Neural cell (in vitro differentiated cells): ENCODE measurements at regions not wholly inside any gene's neighbourhood (a gene's known extent, or its start where the extent isn't known, plus 50 kb on each side); places are given as distances from the start of the nearest gene placed in this dataset.

Experiments
- H2AFZ ChIP-seq: fragments of 200-600, 300-800 bp; sonication (generic), shearing (Covaris generic); 2 replicates; pipeline ENCODE4 v1.6.0; 2014; ENCODE audit warnings: low read depth, mild to moderate bottlenecking, antibody characterized with exemption, low read length, moderate library complexity
- H3F3A ChIP-seq: fragments of 200-600 bp; shearing (Covaris generic); 2 replicates; pipeline ENCODE4 v1.6.1; 2016; ENCODE audit warnings: mild to moderate bottlenecking, moderate library complexity, mixed read lengths, antibody characterized with exemption, low read length; ENCODE audit not compliant: insufficient read depth, poor library complexity, severe bottlenecking
- H3K27ac ChIP-seq: fragments of 200-600, 300-800 bp; sonication (generic), shearing (Covaris generic); 2 replicates; pipeline ENCODE4 v1.5.1; 2014; ENCODE audit warnings: mild to moderate bottlenecking, low read length, moderate library complexity
- H3K27me3 ChIP-seq: fragments of 300-800, 200-600 bp; sonication (generic), shearing (Covaris generic); 2 replicates; pipeline ENCODE4 v1.6.0; 2014; ENCODE audit warnings: mild to moderate bottlenecking, low read depth, low read length, moderate library complexity; ENCODE audit not compliant: insufficient read depth
- H3K36me3 ChIP-seq: fragments of 300-800, 200-600 bp; sonication (generic), shearing (Covaris generic); 2 replicates; pipeline ENCODE4 v1.5.1; 2014; ENCODE audit warnings: mild to moderate bottlenecking, antibody characterized with exemption, low read length, moderate library complexity; ENCODE audit not compliant: insufficient read depth
- H3K4me2 ChIP-seq: fragments of 300-800, 200-600 bp; sonication (generic), shearing (Covaris generic); 2 replicates; pipeline ENCODE4 v1.6.0; 2014; ENCODE audit warnings: mild to moderate bottlenecking, low read length
- H3K4me3 ChIP-seq: fragments of 300-800, 200-600 bp; sonication (generic), shearing (Covaris generic); 2 replicates; pipeline ENCODE4 v1.5.1; 2014; ENCODE audit warnings: mild to moderate bottlenecking, low read length, moderate library complexity
- H3K79me2 ChIP-seq: fragments of 200-600 bp; shearing (Covaris generic); replicated peaks from 2 replicates; pipeline ENCODE4 v1.6.0; 2014; ENCODE audit warnings: mild to moderate bottlenecking, low read length, moderate library complexity; ENCODE audit not compliant: insufficient read depth
- H3K9ac ChIP-seq: fragments of 300-800, 200-600 bp; sonication (generic), shearing (Covaris generic); 2 replicates; pipeline ENCODE4 v1.6.1; 2016; ENCODE audit warnings: mild to moderate bottlenecking, low read length, mixed read lengths
- H3K9me2 ChIP-seq: fragments of 200-600 bp; shearing (Covaris generic); 2 replicates; pipeline ENCODE4 v1.6.1; 2016; ENCODE audit warnings: mild to moderate bottlenecking, low read length, mixed read lengths; ENCODE audit not compliant: insufficient read depth
- H3K9me3 ChIP-seq: fragments of 200-600, 300-800 bp; sonication (generic), shearing (Covaris generic); 2 replicates; pipeline ENCODE4 v1.6.1; 2016; ENCODE audit warnings: mild to moderate bottlenecking, mixed run types, low read length, moderate library complexity, mixed read lengths
- H4K20me1 ChIP-seq: fragments of 200-600 bp; shearing (Covaris generic); 2 replicates; pipeline ENCODE4 v1.6.1; 2016; ENCODE audit warnings: mild to moderate bottlenecking, mixed run types; ENCODE audit not compliant: insufficient read depth
- EP300 ChIP-seq: fragments of 450-650 bp; conservative IDR thresholded peaks from 2 replicates; pipeline ENCODE4 v1.6.1; 2014; ENCODE audit warnings: antibody characterized with exemption, mild to moderate bottlenecking, moderate library complexity; ENCODE audit not compliant: poor library complexity, severe bottlenecking
- EZH2 ChIP-seq: fragments of 200-600, 300-800 bp; shearing (Covaris generic), sonication (generic); IDR thresholded peaks from 2 replicates; pipeline ENCODE4 v1.6.1; 2014; ENCODE audit warnings: antibody characterized with exemption, low read length, borderline replicate concordance, mild to moderate bottlenecking; ENCODE audit not compliant: insufficient read depth, poor library complexity, severe bottlenecking
- MXI1 ChIP-seq: fragments of 450-650 bp; conservative IDR thresholded peaks from 2 replicates; pipeline ENCODE4 v1.6.1; 2014; ENCODE audit warnings: antibody characterized with exemption, mild to moderate bottlenecking; ENCODE audit not compliant: poor library complexity, severe bottlenecking
- POLR2AphosphoS5 ChIP-seq: IDR thresholded peaks from 2 replicates; pipeline ENCODE4 v1.6.1; 2012
- RAD21 ChIP-seq: fragments of 450-650 bp; conservative IDR thresholded peaks from 2 replicates; pipeline ENCODE4 v1.6.1; 2014; ENCODE audit warnings: antibody characterized with exemption, mild to moderate bottlenecking, moderate library complexity
- SMC3 ChIP-seq: fragments of 450-650 bp; conservative IDR thresholded peaks from 2 replicates; pipeline ENCODE4 v1.6.1; 2014; ENCODE audit warnings: antibody characterized with exemption, mild to moderate bottlenecking, moderate library complexity; ENCODE audit not compliant: poor library complexity
- TAF1 ChIP-seq: IDR thresholded peaks from 2 replicates; pipeline ENCODE4 v1.6.1; 2012; ENCODE audit warnings: low read depth
- TF ChIP-seq, protein P1 (sequence below): IDR thresholded peaks from 2 replicates; pipeline ENCODE4 v1.6.1; 2012; ENCODE audit warnings: borderline replicate concordance
- TF ChIP-seq, protein P2 (sequence below): fragments of 450-650 bp; IDR thresholded peaks from 2 replicates; pipeline ENCODE4 v1.5.1; 2014; ENCODE audit warnings: antibody characterized with exemption, mild to moderate bottlenecking, moderate library complexity; ENCODE audit not compliant: poor library complexity, severe bottlenecking

DNA sequence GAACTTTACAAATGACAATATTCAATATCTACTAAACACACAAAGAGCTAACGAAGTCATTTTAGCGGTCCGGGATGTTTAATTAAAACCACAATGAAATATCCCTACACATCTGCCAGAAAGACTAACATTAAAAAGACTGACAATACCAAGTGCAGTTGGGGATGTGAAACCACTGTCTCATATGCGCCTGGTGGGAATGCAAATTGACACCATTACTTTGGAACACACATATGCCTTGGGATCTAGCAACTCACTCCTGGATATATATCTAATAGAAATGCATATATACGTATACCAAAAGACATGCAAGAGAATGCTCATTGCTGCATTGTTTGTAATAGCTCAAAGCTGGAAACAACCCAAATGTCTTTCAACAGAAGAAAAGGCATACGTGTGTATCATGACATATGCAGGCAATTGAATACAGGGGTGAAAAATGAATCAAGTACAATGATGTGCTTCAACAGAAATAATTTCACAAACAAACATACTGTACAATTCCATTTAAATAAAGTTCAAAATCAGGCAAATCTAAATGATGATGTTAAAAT, 153.3 kb downstream of the CARTPT start:
- Histone ChIP-seq H3K4me3 (no peak overlapping the region), H3F3A (peaks cover 4% of the 10 kb centered on the region), H3K4me2 (no peak overlapping the region), H3K27me3 (no peaks in the 10 kb centered on the region), H3K27ac (no peak overlapping the region), H3K9me2 (no peaks in the 10 kb centered on the region), H3K36me3 (no peaks in the 10 kb centered on the region), H3K9me3 (no peaks in the 10 kb centered on the region), H3K9ac (no peak overlapping the region), H2AFZ (no peak overlapping the region), H4K20me1 (no peaks in the 10 kb centered on the region), H3K79me2 (no peaks in the 10 kb centered on the region)
- TF ChIP-seq EZH2 (no peak), POLR2AphosphoS5 (no peak), TAF1 (no peak), EP300 (no peak), MXI1 (no peak), RAD21 (no peak), SMC3 (no peak)
- TF ChIP-seq, protein P1, sequence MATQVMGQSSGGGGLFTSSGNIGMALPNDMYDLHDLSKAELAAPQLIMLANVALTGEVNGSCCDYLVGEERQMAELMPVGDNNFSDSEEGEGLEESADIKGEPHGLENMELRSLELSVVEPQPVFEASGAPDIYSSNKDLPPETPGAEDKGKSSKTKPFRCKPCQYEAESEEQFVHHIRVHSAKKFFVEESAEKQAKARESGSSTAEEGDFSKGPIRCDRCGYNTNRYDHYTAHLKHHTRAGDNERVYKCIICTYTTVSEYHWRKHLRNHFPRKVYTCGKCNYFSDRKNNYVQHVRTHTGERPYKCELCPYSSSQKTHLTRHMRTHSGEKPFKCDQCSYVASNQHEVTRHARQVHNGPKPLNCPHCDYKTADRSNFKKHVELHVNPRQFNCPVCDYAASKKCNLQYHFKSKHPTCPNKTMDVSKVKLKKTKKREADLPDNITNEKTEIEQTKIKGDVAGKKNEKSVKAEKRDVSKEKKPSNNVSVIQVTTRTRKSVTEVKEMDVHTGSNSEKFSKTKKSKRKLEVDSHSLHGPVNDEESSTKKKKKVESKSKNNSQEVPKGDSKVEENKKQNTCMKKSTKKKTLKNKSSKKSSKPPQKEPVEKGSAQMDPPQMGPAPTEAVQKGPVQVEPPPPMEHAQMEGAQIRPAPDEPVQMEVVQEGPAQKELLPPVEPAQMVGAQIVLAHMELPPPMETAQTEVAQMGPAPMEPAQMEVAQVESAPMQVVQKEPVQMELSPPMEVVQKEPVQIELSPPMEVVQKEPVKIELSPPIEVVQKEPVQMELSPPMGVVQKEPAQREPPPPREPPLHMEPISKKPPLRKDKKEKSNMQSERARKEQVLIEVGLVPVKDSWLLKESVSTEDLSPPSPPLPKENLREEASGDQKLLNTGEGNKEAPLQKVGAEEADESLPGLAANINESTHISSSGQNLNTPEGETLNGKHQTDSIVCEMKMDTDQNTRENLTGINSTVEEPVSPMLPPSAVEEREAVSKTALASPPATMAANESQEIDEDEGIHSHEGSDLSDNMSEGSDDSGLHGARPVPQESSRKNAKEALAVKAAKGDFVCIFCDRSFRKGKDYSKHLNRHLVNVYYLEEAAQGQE = no peak
- TF ChIP-seq, protein P2, sequence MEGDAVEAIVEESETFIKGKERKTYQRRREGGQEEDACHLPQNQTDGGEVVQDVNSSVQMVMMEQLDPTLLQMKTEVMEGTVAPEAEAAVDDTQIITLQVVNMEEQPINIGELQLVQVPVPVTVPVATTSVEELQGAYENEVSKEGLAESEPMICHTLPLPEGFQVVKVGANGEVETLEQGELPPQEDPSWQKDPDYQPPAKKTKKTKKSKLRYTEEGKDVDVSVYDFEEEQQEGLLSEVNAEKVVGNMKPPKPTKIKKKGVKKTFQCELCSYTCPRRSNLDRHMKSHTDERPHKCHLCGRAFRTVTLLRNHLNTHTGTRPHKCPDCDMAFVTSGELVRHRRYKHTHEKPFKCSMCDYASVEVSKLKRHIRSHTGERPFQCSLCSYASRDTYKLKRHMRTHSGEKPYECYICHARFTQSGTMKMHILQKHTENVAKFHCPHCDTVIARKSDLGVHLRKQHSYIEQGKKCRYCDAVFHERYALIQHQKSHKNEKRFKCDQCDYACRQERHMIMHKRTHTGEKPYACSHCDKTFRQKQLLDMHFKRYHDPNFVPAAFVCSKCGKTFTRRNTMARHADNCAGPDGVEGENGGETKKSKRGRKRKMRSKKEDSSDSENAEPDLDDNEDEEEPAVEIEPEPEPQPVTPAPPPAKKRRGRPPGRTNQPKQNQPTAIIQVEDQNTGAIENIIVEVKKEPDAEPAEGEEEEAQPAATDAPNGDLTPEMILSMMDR = no peak

DNA sequence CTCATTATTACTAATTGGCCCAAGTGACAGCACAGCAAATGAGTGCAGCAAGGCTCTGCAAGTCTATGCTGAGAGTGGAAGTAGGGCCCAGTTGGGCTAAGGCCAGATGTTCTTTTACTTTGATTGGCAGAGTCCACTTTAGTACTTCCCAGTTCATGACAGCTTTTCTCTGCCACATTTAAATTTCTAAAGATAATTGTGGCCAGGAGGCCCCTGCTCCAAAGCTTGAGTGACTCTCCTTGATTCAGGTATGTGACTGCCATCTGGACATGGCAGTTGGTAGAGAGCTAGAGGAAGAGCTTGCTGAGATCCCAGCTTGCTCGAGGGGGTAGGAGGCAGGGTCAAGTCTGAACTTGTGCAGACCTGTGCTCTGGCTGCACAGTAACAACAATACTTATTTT, 154.1 kb downstream of the CARTPT start:
- H3K79me2 ChIP-seq = no peaks in the 10 kb centered on the region
- H3K4me3 ChIP-seq = no peak overlapping the region
- H3K9ac ChIP-seq = no peak overlapping the region
- no peak overlapping the region for H3K27ac ChIP-seq
- no peaks in the 10 kb centered on the region for H4K20me1 ChIP-seq
- H3K9me2 ChIP-seq = no peaks in the 10 kb centered on the region
- no peaks in the 10 kb centered on the region for H3K27me3 ChIP-seq
- H3K36me3 ChIP-seq = no peaks in the 10 kb centered on the region
- H3F3A ChIP-seq = peaks cover 4% of the 10 kb centered on the region
- H3K9me3 ChIP-seq = no peaks in the 10 kb centered on the region
- H2AFZ ChIP-seq = no peak overlapping the region
- TF ChIP-seq RAD21 = no peak
- TF ChIP-seq MXI1 = no peak
- TF ChIP-seq EP300 = no peak
- TF ChIP-seq POLR2AphosphoS5 = no peak
- TF ChIP-seq, protein P1 = no peak
- TF ChIP-seq SMC3 = no peak
- TF ChIP-seq EZH2 = no peak
- TF ChIP-seq, protein P2 = no peak
- no peak for TF ChIP-seq TAF1
- no peak overlapping the region for H3K4me2 ChIP-seq
